ENCODE measurements at regions not wholly inside any gene's neighbourhood (a gene's known extent, or its start where the extent isn't known, plus 50 kb on each side); places are given as distances from the start of the nearest gene placed in this dataset.

GRCh38 chr6:169845426-169846285, 94.2 kb downstream of the ERMARD start:
- H3F3A ChIP-seq (replicated peaks; ENCODE audit: insufficient read depth): no peaks in the 10 kb centered on the region
- TF ChIP-seq TAF1 (IDR thresholded peaks at IDR 0.05; ENCODE audit: borderline replicate concordance, low read depth, low read length) (no peak), EZH2phosphoT487 (IDR thresholded peaks at IDR 0.05; ENCODE audit: borderline replicate concordance, low read depth) (no peak), GATA2 (CRISPR knock-in tag; IDR thresholded peaks at IDR 0.05) (no peak), IRF3 (IDR thresholded peaks at IDR 0.05; ENCODE audit: low read depth, low read length) (no peak), REST (IDR thresholded peaks at IDR 0.05; ENCODE audit: low read depth, low read length) (no peak), CTCF (IDR thresholded peaks at IDR 0.05) (no peak), SMC3 (IDR thresholded peaks at IDR 0.05; ENCODE audit: low read depth, low read length) (no peak), YY1 (IDR thresholded peaks at IDR 0.05; ENCODE audit: low read depth) (no peak), POLR2AphosphoS5 (IDR thresholded peaks at IDR 0.05; ENCODE audit: low read depth, low read length) (no peak)
- no peaks in the 10 kb centered on the region for H4K20me1 ChIP-seq (ENCODE audit: insufficient read depth)
- ChIA-PET CTCF (interaction anchor here (2.1 to 3.9 kb wide), 2 partner anchors 14 to 684 kb away, joined by 6 to 18 read pairs; no protein-coding TSS in a partner anchor), POLR2A (no interaction called here)
- no peaks in the 10 kb centered on the region for H3K36me3 ChIP-seq (replicated peaks in 1 of 2; ENCODE audit: control insufficient read depth in 1 of 2, insufficient read depth in 2 of 2, low read length in 1 of 2)
- H3K9me3 ChIP-seq: no peaks in the 10 kb centered on the region
- H3K79me2 ChIP-seq (ENCODE audit: insufficient read depth): no peaks in the 10 kb centered on the region
- DNase-seq: no peak
- H3K27ac ChIP-seq (ENCODE audit: low read depth in 2 of 2, low read length in 1 of 2): no peak overlapping the region
- H3K27me3 ChIP-seq (ENCODE audit: insufficient read depth): no peaks in the 10 kb centered on the region
- no peak overlapping the region for H2AFZ ChIP-seq (ENCODE audit: low read depth)
- no peaks in the 10 kb centered on the region for H3K9me2 ChIP-seq
- H3K4me3 ChIP-seq (ENCODE audit: low read depth in 2 of 2, low read length in 1 of 2): no peak overlapping the region
- H3K4me2 ChIP-seq: no peak overlapping the region
- H3K4me1 ChIP-seq (ENCODE audit: control insufficient read depth in 1 of 2, insufficient read depth in 2 of 2, low read depth in 1 of 2, low read length in 1 of 2): no peaks in the 10 kb centered on the region
- WGBS (ENCODE audit: low lambda C conversion rate): 49% methylated on average over 18 of the region's 24 CpGs
- no peak overlapping the region for H3K9ac ChIP-seq

Measured in SK-N-SH (cell line).